ENCODE measurements at regions not wholly inside any gene's neighbourhood (a gene's known extent, or its start where the extent isn't known, plus 50 kb on each side); places are given as distances from the start of the nearest gene placed in this dataset.

DNA sequence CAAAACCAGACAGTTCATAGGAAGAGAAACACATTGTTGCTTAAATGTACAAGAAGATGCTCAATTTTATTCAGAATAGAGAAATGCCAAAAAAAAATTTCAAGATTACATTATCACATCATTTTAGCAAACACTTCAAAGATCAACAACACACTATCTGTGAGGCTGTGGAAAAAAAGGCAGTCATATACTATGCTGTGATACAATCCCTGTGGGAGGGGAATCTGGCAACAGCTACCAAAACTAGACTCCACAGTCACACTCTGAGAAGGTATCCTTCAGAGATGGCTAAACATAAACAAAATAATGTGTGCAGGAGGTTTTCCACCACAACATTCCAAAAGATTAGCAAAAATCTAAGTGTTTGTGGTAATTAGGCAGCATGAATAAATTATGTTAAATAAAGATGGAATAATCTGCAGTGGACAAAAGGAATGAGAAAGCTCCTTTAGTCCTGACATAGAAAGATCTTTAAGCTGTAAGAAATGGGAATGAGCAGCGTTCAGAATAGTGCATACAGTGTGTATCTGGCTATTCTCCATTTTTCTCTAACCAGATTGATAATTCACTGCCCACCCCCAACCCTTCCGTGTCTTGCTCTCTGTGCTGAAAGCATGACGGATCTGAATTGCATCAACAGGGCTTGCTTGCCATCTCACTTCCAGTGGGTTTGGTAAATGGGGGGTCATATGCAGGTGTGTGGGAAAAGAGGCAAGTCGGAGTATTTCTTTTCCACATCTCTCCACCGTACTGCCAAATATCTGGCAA is 329.6 kb downstream of the MBD2 start:
- H3K27me3 Mint-ChIP-seq (ENCODE audit: low read depth): peaks cover 4% of the 10 kb centered on the region
- H3K36me3 Mint-ChIP-seq (ENCODE audit: low read depth): no peaks in the 10 kb centered on the region
- no peak overlapping the region for H3K4me3 Mint-ChIP-seq
- H3K9me3 Mint-ChIP-seq: no peaks in the 10 kb centered on the region
- H3K4me1 Mint-ChIP-seq: peaks cover 6% of the 10 kb centered on the region
- H3K27ac Mint-ChIP-seq: no peak overlapping the region
- no peak for TF ChIP-seq CTCF (IDR thresholded peaks at IDR 0.05; ENCODE audit: unreplicated experiment in 3 of 3)

- no peaks in the 10 kb centered on the region for H3K36me3 Mint-ChIP-seq (ENCODE audit: low read depth)
- TF ChIP-seq CTCF (IDR thresholded peaks at IDR 0.05; ENCODE audit: unreplicated experiment in 3 of 3): no peak
- no peak overlapping the region for H3K4me3 Mint-ChIP-seq
- no peaks in the 10 kb centered on the region for H3K4me1 Mint-ChIP-seq
- no peak overlapping the region for H3K27ac Mint-ChIP-seq
- H3K27me3 Mint-ChIP-seq (ENCODE audit: low read depth): no peaks in the 10 kb centered on the region
- H3K9me3 Mint-ChIP-seq: no peaks in the 10 kb centered on the region
Measured at GRCh38 chr18:53887447-53887846, 337.0 kb downstream of the MBD2 start.

DNA sequence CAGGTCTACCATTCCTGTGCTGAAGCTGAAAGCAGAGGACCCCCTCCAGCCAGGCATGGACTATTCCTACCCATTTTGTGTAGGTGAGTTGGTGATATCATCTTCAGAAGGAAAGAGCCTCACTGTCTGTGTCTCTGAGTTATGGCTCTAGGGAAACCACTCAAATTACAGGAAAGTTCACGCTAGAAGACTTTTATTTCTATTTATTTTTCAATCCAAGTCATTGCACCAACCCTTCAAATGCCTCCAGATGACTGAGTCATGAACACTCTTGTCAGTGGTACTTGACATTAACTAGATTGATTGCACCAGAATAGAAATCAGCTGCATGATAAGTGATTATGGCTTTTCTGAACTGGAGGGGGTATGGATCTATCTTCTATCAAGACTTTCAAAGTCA is 338.4 kb downstream of the MBD2 start:
- Mint-ChIP-seq H3K9me3 (no peaks in the 10 kb centered on the region), H3K4me3 (no peak overlapping the region), H3K27me3 (ENCODE audit: low read depth) (no peaks in the 10 kb centered on the region), H3K27ac (no peak overlapping the region), H3K4me1 (no peaks in the 10 kb centered on the region), H3K36me3 (ENCODE audit: low read depth) (no peaks in the 10 kb centered on the region)
- no peak for TF ChIP-seq CTCF (IDR thresholded peaks at IDR 0.05; ENCODE audit: unreplicated experiment in 3 of 3)

DNA sequence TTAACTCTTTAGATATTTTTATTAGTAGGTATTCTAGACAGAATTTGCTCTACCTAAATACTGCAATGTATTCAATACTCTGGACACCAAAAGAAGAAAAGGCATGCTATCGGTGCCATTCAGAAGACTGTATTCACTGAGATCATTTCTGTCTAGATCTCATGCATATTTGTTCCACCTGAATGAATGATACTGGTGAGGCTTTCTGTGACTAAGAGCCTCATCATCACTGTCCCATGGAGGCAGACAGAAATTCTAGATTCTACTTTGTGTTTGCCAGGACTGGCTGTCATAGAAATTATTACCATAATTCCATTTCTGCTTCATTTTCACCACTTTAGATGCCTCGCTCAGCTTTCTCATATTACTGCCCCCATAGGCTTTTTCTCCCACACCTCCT is 340.7 kb downstream of the MBD2 start:
- Mint-ChIP-seq H3K9me3 (no peaks in the 10 kb centered on the region), H3K27me3 (ENCODE audit: low read depth) (no peaks in the 10 kb centered on the region), H3K36me3 (ENCODE audit: low read depth) (no peaks in the 10 kb centered on the region), H3K4me1 (no peaks in the 10 kb centered on the region), H3K27ac (no peak overlapping the region), H3K4me3 (no peak overlapping the region)
- no peak for TF ChIP-seq CTCF (IDR thresholded peaks at IDR 0.05; ENCODE audit: unreplicated experiment in 3 of 3)

DNA sequence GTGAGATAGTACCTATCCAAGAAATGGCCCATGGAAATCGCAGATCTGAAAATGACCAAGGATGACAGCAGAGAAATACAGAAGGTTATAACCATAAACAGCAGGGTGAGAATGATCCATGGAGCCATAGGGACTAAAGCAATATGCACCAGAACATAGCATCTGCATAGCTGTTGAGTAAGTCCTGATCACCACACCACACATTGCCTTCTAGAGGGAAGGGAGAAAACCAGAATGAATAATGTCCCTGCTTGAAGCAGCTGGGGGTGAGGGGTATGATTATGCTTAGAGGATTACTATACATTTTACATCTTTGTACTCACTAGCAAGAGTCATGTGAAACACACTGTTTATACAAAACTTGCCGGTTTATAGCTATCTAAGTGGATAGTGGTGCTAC is 350.4 kb downstream of the MBD2 start:
- Mint-ChIP-seq H3K36me3 (ENCODE audit: low read depth) (no peaks in the 10 kb centered on the region), H3K4me3 (no peak overlapping the region), H3K4me1 (no peaks in the 10 kb centered on the region), H3K9me3 (no peaks in the 10 kb centered on the region), H3K27me3 (ENCODE audit: low read depth) (no peaks in the 10 kb centered on the region), H3K27ac (no peak overlapping the region)
- TF ChIP-seq CTCF (IDR thresholded peaks at IDR 0.05; ENCODE audit: unreplicated experiment in 3 of 3): no peak

- H3K4me1 Mint-ChIP-seq: no peaks in the 10 kb centered on the region
- H3K27me3 Mint-ChIP-seq (ENCODE audit: low read depth): no peaks in the 10 kb centered on the region
- peak in 1 of 3 experiments; percentile 18 for TF ChIP-seq CTCF (IDR thresholded peaks at IDR 0.05; ENCODE audit: unreplicated experiment in 3 of 3)
- H3K36me3 Mint-ChIP-seq (ENCODE audit: low read depth): no peaks in the 10 kb centered on the region
- no peak overlapping the region for H3K27ac Mint-ChIP-seq
- H3K4me3 Mint-ChIP-seq: no peak overlapping the region
- no peaks in the 10 kb centered on the region for H3K9me3 Mint-ChIP-seq
Measured at GRCh38 chr18:53864770-53865169, 359.7 kb downstream of the MBD2 start.
